Testis (tissue), 2 donors: ENCODE measurements at regions not wholly inside any gene's neighbourhood (a gene's known extent, or its start where the extent isn't known, plus 50 kb on each side); places are given as distances from the start of the nearest gene placed in this dataset.
"Not testable (repeated sequence)": the region's sequence is repeated elsewhere in the genome, so short reads cannot be mapped to it uniquely, and the experiment has no call there.

Source experiments
- DNase-seq: peaks from one replicate; pipeline ENCODE4 v3.0.0-alpha.2; 2019
- H3K27ac ChIP-seq, 2 donors: fragments of 200-600 bp; sonication (generic); one replicate each; pipeline ENCODE4 v1.5.1; 2019
- H3K27me3 ChIP-seq: fragments of 200-600 bp; sonication (generic); one replicate; pipeline ENCODE4 v1.5.1; 2019
- H3K36me3 ChIP-seq: fragments of 200-600 bp; sonication (generic); one replicate; pipeline ENCODE4 v1.5.1; 2017; ENCODE audit warnings: low read depth; ENCODE audit errors: missing control alignments
- H3K4me1 ChIP-seq: fragments of 200-600 bp; sonication (generic); one replicate; pipeline ENCODE4 v1.5.1; 2019
- H3K4me3 ChIP-seq, 2 donors: fragments of 200-600 bp; sonication (generic); one replicate each; pipeline ENCODE4 v1.5.1; 2017 to 2019
- H3K9me3 ChIP-seq: fragments of 200-600 bp; sonication (generic); one replicate; pipeline ENCODE4 v1.5.1; 2017
- CTCF ChIP-seq, 3 experiments: fragments of 450-650 bp in 2 of 3; fragments of 200-600 bp in 1 of 3; sonication (generic) in 1 of 3; IDR thresholded peaks; one replicate each; pipeline ENCODE4 v1.5.1; 2016 to 2019; ENCODE audit warnings: antibody characterized with exemption in 3 of 3, mild to moderate bottlenecking in 2 of 3, moderate library complexity in 1 of 3
- POLR2A ChIP-seq: fragments of 450-650 bp; IDR thresholded peaks from one replicate; pipeline ENCODE4 v1.6.1; 2017; ENCODE audit warnings: antibody characterized with exemption, mild to moderate bottlenecking, moderate library complexity
- WGBS, 2 donors: methylation state at CpG; one replicate each; pipeline ENCODE4 v1.1.5; 2018; 5-methylcytosine and 5-hydroxymethylcytosine counted together
- intact Hi-C: fragments of 100-400 bp; cut with DNase I; formaldehyde crosslinking; loops from one replicate; pipeline ENCODE4 v1.15.1; 2023; ENCODE audit warnings: low total_unique reads

GRCh38 chr20:1754306-1754705, 96.7 kb upstream of the SIRPG start:
- TF ChIP-seq POLR2A, result no peak
- no peak for TF ChIP-seq CTCF (IDR thresholded peaks at IDR 0.05)
- no peaks in the 10 kb centered on the region for H3K27me3 ChIP-seq
- H3K36me3 ChIP-seq, result no peaks in the 10 kb centered on the region
- no peak overlapping the region for H3K4me3 ChIP-seq
- no peaks in the 10 kb centered on the region for H3K9me3 ChIP-seq
- no peaks in the 10 kb centered on the region for H3K4me1 ChIP-seq
- no peak overlapping the region for H3K27ac ChIP-seq
- WGBS, 2 donors, result 73 to 81% methylated on average over 2 of the region's 2 CpGs
- no peak for DNase-seq
- intact Hi-C loops, result no loop called here

GRCh38 chr20:1752045-1752444, 94.5 kb upstream of the SIRPG start:
- no peaks in the 10 kb centered on the region for H3K36me3 ChIP-seq
- DNase-seq, result no peak
- no peaks in the 10 kb centered on the region for H3K27me3 ChIP-seq
- intact Hi-C loops, result no loop called here
- no peaks in the 10 kb centered on the region for H3K9me3 ChIP-seq
- no peak overlapping the region for H3K27ac ChIP-seq
- H3K4me1 ChIP-seq, result no peaks in the 10 kb centered on the region
- no peak overlapping the region for H3K4me3 ChIP-seq
- TF ChIP-seq POLR2A (no peak), CTCF (IDR thresholded peaks at IDR 0.05) (no peak)

GRCh38 chr20:1748777-1749176, 91.2 kb upstream of the SIRPG start:
- no peaks in the 10 kb centered on the region for H3K9me3 ChIP-seq
- intact Hi-C loops, result no loop called here
- TF ChIP-seq POLR2A, result no peak
- no peak for TF ChIP-seq CTCF (IDR thresholded peaks at IDR 0.05)
- no peaks in the 10 kb centered on the region for H3K4me1 ChIP-seq
- no peaks in the 10 kb centered on the region for H3K36me3 ChIP-seq
- no peak for DNase-seq
- H3K4me3 ChIP-seq, result no peak overlapping the region
- no peaks in the 10 kb centered on the region for H3K27me3 ChIP-seq
- H3K27ac ChIP-seq, result no peak overlapping the region

- 43 to 68% methylated on average over 3 of the region's 3 CpGs for WGBS, 2 donors
- H3K27me3 ChIP-seq, result no peaks in the 10 kb centered on the region
- TF ChIP-seq CTCF (IDR thresholded peaks at IDR 0.05) (no peak), POLR2A (no peak)
- H3K27ac ChIP-seq, result no peak overlapping the region
- no peaks in the 10 kb centered on the region for H3K4me1 ChIP-seq
- no peak for DNase-seq
- intact Hi-C loops, result no loop called here
- H3K36me3 ChIP-seq, result no peaks in the 10 kb centered on the region
- H3K9me3 ChIP-seq, result no peaks in the 10 kb centered on the region
- H3K4me3 ChIP-seq, result no peak overlapping the region
These were observed 90.5 kb upstream of the SIRPG start for GRCh38 chr20:1747953-1748577.

GRCh38 chr20:1742049-1742434, 84.5 kb upstream of the SIRPG start:
- H3K27me3 ChIP-seq, DNase-seq, H3K9me3 ChIP-seq, intact Hi-C loops, H3K36me3 ChIP-seq, H3K4me1 ChIP-seq, H3K27ac ChIP-seq, H3K4me3 ChIP-seq: not testable (repeated sequence)
- 74 to 78% methylated on average over 4 of the region's 4 CpGs for WGBS, 2 donors
